ENCODE measurements at regions not wholly inside any gene's neighbourhood (a gene's known extent, or its start where the extent isn't known, plus 50 kb on each side); places are given as distances from the start of the nearest gene placed in this dataset.

- H3K4me3 ChIP-seq (replicated peaks; ENCODE audit: low read depth, low read length): no peak overlapping the region
- DNase-seq (ENCODE audit: low read depth): no peak
- TF ChIP-seq CTCF (IDR thresholded peaks at IDR 0.05; ENCODE audit: low read length, missing control alignments): no peak
Observed at GRCh38 chr14:81841346-81841745, 307.7 kb upstream of the SEL1L start.

- no peak overlapping the region for H3K4me3 ChIP-seq (replicated peaks; ENCODE audit: low read depth, low read length)
- no peak for TF ChIP-seq CTCF (IDR thresholded peaks at IDR 0.05; ENCODE audit: low read length, missing control alignments)
- DNase-seq (ENCODE audit: low read depth): no peak
Observed at GRCh38 chr14:81849714-81850113, 316.1 kb upstream of the SEL1L start.

- H3K4me3 ChIP-seq (replicated peaks; ENCODE audit: low read depth, low read length): no peak overlapping the region
- no peak for DNase-seq (ENCODE audit: low read depth)
- no peak for TF ChIP-seq CTCF (IDR thresholded peaks at IDR 0.05; ENCODE audit: low read length, missing control alignments)
Observed at GRCh38 chr14:81855007-81855406, 321.4 kb upstream of the SEL1L start.

DNA sequence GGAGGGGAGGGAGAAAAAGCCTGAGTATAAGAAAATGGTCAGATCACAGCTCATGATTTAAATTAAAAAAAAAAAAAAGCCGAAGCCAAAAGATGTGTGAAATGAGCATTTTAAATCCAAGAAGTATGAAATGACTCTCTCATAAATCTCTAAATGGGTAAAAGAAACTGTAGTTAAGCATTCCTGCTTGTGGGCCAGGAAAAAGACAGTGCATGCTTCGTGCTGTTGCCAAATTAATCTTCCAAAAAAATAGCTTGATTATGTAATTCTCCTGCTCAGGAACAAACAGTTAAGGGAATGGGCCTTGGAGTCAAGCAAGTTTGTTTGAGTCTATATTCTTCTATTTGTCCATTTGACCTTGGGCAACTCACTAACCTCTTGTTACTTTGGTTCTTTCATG, 325.4 kb upstream of the SEL1L start:
- no peak overlapping the region for H3K4me3 ChIP-seq (replicated peaks; ENCODE audit: low read depth, low read length)
- DNase-seq (ENCODE audit: low read depth): no peak
- TF ChIP-seq CTCF (IDR thresholded peaks at IDR 0.05; ENCODE audit: low read length, missing control alignments): no peak

GRCh38 chr14:81868172-81868571, 334.5 kb upstream of the SEL1L start:
- DNase-seq (ENCODE audit: low read depth): no peak
- no peak for TF ChIP-seq CTCF (IDR thresholded peaks at IDR 0.05; ENCODE audit: low read length, missing control alignments)
- no peak overlapping the region for H3K4me3 ChIP-seq (replicated peaks; ENCODE audit: low read depth, low read length)

- no peak for TF ChIP-seq CTCF (IDR thresholded peaks at IDR 0.05; ENCODE audit: low read length, missing control alignments)
- no peak for DNase-seq (ENCODE audit: low read depth)
- no peak overlapping the region for H3K4me3 ChIP-seq (replicated peaks; ENCODE audit: low read depth, low read length)
Observed at GRCh38 chr14:81871706-81872105, 338.1 kb upstream of the SEL1L start.

DNA sequence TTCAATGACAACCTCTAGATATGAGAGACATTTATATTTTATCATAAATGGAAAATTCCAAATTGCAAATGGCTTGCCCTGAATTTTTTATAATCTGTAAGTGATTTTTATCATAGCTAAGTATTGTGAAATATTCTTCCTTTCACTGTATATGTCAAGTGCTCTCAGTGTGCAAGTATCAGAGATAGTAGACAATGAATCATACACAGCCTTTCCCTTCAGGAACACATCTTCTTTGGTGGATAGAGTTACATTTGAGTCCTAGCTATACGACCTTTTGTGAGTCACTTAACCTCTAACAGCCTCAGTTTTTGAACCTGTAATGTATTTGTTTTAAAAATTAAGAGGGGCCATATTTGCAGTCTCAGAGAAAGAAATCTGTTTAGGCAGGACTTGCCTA, 350.7 kb upstream of the SEL1L start:
- H3K4me3 ChIP-seq (replicated peaks; ENCODE audit: low read depth, low read length): no peak overlapping the region
- DNase-seq (ENCODE audit: low read depth): no peak
- no peak for TF ChIP-seq CTCF (IDR thresholded peaks at IDR 0.05; ENCODE audit: low read length, missing control alignments)

Measured in fibroblast of pulmonary artery (primary cell).